ENCODE measurements at regions not wholly inside any gene's neighbourhood (a gene's known extent, or its start where the extent isn't known, plus 50 kb on each side); places are given as distances from the start of the nearest gene placed in this dataset.

DNA sequence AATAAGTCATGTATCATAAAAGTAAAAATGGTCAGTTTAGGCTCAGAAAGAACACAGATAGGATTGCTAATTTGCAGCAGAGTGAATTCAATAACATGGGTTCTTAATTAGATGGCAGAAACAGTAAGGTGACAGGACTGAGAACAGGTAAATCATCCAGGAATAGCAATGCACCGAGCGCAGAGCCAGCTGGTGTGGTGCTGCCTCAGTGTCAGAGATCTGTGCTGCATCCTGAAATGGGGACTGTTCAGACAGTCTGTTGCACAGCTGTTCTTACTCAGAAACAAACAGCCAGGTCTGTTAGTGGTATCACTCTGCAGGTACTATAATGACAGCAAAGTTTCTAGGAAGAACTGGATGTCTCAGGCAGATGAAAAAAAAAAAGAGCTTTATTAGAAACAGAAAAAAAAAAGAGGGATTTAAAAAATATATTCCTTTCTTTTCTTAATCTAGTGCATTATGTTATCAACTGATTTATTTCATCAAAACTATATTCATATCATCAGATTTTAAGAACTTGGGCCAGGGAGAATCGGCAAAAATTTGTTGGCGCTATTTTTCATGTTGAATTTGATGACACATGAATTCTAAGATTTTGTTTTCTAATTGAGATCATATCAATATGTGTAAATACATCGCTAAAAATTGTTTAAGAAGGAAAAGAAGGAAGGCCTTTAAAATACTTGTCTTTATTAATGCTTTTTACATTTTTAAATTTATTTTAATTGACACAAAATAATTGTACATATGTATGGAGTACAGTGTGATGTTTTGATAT is 501.8 kb downstream of the PRKD1 start (continued):
- TF ChIP-seq, protein P1, sequence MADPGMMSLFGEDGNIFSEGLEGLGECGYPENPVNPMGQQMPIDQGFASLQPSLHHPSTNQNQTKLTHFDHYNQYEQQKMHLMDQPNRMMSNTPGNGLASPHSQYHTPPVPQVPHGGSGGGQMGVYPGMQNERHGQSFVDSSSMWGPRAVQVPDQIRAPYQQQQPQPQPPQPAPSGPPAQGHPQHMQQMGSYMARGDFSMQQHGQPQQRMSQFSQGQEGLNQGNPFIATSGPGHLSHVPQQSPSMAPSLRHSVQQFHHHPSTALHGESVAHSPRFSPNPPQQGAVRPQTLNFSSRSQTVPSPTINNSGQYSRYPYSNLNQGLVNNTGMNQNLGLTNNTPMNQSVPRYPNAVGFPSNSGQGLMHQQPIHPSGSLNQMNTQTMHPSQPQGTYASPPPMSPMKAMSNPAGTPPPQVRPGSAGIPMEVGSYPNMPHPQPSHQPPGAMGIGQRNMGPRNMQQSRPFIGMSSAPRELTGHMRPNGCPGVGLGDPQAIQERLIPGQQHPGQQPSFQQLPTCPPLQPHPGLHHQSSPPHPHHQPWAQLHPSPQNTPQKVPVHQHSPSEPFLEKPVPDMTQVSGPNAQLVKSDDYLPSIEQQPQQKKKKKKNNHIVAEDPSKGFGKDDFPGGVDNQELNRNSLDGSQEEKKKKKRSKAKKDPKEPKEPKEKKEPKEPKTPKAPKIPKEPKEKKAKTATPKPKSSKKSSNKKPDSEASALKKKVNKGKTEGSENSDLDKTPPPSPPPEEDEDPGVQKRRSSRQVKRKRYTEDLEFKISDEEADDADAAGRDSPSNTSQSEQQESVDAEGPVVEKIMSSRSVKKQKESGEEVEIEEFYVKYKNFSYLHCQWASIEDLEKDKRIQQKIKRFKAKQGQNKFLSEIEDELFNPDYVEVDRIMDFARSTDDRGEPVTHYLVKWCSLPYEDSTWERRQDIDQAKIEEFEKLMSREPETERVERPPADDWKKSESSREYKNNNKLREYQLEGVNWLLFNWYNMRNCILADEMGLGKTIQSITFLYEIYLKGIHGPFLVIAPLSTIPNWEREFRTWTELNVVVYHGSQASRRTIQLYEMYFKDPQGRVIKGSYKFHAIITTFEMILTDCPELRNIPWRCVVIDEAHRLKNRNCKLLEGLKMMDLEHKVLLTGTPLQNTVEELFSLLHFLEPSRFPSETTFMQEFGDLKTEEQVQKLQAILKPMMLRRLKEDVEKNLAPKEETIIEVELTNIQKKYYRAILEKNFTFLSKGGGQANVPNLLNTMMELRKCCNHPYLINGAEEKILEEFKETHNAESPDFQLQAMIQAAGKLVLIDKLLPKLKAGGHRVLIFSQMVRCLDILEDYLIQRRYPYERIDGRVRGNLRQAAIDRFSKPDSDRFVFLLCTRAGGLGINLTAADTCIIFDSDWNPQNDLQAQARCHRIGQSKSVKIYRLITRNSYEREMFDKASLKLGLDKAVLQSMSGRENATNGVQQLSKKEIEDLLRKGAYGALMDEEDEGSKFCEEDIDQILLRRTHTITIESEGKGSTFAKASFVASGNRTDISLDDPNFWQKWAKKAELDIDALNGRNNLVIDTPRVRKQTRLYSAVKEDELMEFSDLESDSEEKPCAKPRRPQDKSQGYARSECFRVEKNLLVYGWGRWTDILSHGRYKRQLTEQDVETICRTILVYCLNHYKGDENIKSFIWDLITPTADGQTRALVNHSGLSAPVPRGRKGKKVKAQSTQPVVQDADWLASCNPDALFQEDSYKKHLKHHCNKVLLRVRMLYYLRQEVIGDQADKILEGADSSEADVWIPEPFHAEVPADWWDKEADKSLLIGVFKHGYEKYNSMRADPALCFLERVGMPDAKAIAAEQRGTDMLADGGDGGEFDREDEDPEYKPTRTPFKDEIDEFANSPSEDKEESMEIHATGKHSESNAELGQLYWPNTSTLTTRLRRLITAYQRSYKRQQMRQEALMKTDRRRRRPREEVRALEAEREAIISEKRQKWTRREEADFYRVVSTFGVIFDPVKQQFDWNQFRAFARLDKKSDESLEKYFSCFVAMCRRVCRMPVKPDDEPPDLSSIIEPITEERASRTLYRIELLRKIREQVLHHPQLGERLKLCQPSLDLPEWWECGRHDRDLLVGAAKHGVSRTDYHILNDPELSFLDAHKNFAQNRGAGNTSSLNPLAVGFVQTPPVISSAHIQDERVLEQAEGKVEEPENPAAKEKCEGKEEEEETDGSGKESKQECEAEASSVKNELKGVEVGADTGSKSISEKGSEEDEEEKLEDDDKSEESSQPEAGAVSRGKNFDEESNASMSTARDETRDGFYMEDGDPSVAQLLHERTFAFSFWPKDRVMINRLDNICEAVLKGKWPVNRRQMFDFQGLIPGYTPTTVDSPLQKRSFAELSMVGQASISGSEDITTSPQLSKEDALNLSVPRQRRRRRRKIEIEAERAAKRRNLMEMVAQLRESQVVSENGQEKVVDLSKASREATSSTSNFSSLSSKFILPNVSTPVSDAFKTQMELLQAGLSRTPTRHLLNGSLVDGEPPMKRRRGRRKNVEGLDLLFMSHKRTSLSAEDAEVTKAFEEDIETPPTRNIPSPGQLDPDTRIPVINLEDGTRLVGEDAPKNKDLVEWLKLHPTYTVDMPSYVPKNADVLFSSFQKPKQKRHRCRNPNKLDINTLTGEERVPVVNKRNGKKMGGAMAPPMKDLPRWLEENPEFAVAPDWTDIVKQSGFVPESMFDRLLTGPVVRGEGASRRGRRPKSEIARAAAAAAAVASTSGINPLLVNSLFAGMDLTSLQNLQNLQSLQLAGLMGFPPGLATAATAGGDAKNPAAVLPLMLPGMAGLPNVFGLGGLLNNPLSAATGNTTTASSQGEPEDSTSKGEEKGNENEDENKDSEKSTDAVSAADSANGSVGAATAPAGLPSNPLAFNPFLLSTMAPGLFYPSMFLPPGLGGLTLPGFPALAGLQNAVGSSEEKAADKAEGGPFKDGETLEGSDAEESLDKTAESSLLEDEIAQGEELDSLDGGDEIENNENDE (IDR thresholded peaks at IDR 0.05; ENCODE audit: insufficient replicate concordance, low read length) = no peak
- TF ChIP-seq SUZ12 (IDR thresholded peaks at IDR 0.05; ENCODE audit: low read length) (no peak), TAF7 (optimal IDR thresholded peaks at IDR 0.05; ENCODE audit: borderline replicate concordance, low read depth, low read length) (no peak)
